ENCODE measurements at regions not wholly inside any gene's neighbourhood (a gene's known extent, or its start where the extent isn't known, plus 50 kb on each side); places are given as distances from the start of the nearest gene placed in this dataset.
"Not testable (repeated sequence)": the region's sequence is repeated elsewhere in the genome, so short reads cannot be mapped to it uniquely, and the experiment has no call there.

- Mint-ChIP-seq H3K27ac (ENCODE audit: unreplicated experiment) (no peak overlapping the region), H3K4me3 (ENCODE audit: unreplicated experiment) (no peak overlapping the region)
These were observed 496.0 kb upstream of the ADGRB3 start for GRCh38 chr6:68139130-68139529.

GRCh38 chr6:68134796-68135195, 500.3 kb upstream of the ADGRB3 start:
- no peak for TF ChIP-seq CTCF (IDR thresholded peaks at IDR 0.05)
- Mint-ChIP-seq H3K4me1 (ENCODE audit: low read depth) (no peaks in the 10 kb centered on the region), H3K27me3 (ENCODE audit: low read depth) (peaks cover 4% of the 10 kb centered on the region), H3K36me3 (ENCODE audit: low read depth) (no peaks in the 10 kb centered on the region), H3K27ac (ENCODE audit: unreplicated experiment) (no peak overlapping the region), H3K9me3 (ENCODE audit: low read depth) (peaks cover 2% of the 10 kb centered on the region), H3K4me3 (ENCODE audit: unreplicated experiment) (no peak overlapping the region)
- DNase-seq (ENCODE audit: low spot score): no peak

More at GRCh38 chr6:68139130-68139529, 496.0 kb upstream of the ADGRB3 start:
- H3K4me1 Mint-ChIP-seq (ENCODE audit: low read depth): no peaks in the 10 kb centered on the region
- no peaks in the 10 kb centered on the region for H3K27me3 Mint-ChIP-seq (ENCODE audit: low read depth)
- DNase-seq (ENCODE audit: low spot score): no peak
- no peaks in the 10 kb centered on the region for H3K36me3 Mint-ChIP-seq (ENCODE audit: low read depth)
- peaks cover 12% of the 10 kb centered on the region for H3K9me3 Mint-ChIP-seq (ENCODE audit: low read depth)
- TF ChIP-seq CTCF (IDR thresholded peaks at IDR 0.05): no peak

- H3K27me3 Mint-ChIP-seq (ENCODE audit: low read depth): peaks cover 4% of the 10 kb centered on the region
- TF ChIP-seq CTCF (IDR thresholded peaks at IDR 0.05): no peak
- no peaks in the 10 kb centered on the region for H3K36me3 Mint-ChIP-seq (ENCODE audit: low read depth)
- no peak for DNase-seq (ENCODE audit: low spot score)
- no peaks in the 10 kb centered on the region for H3K4me1 Mint-ChIP-seq (ENCODE audit: low read depth)
- no peak overlapping the region for H3K4me3 Mint-ChIP-seq (ENCODE audit: unreplicated experiment)
- H3K27ac Mint-ChIP-seq (ENCODE audit: unreplicated experiment): no peak overlapping the region
- no peaks in the 10 kb centered on the region for H3K9me3 Mint-ChIP-seq (ENCODE audit: low read depth)
These were observed 506.9 kb upstream of the ADGRB3 start for GRCh38 chr6:68128211-68128610.

GRCh38 chr6:68127074-68127473, 508.0 kb upstream of the ADGRB3 start:
- H3K27me3 Mint-ChIP-seq (ENCODE audit: low read depth): peaks cover 4% of the 10 kb centered on the region
- no peaks in the 10 kb centered on the region for H3K4me1 Mint-ChIP-seq (ENCODE audit: low read depth)
- peaks cover 7% of the 10 kb centered on the region for H3K9me3 Mint-ChIP-seq (ENCODE audit: low read depth)
- no peak for DNase-seq (ENCODE audit: low spot score)
- H3K36me3 Mint-ChIP-seq (ENCODE audit: low read depth): no peaks in the 10 kb centered on the region
- H3K4me3 Mint-ChIP-seq (ENCODE audit: unreplicated experiment): no peak overlapping the region
- TF ChIP-seq CTCF (IDR thresholded peaks at IDR 0.05): no peak
- no peak overlapping the region for H3K27ac Mint-ChIP-seq (ENCODE audit: unreplicated experiment)

GRCh38 chr6:68126089-68126749, 508.9 kb upstream of the ADGRB3 start:
- Mint-ChIP-seq H3K36me3 (ENCODE audit: low read depth) (no peaks in the 10 kb centered on the region), H3K9me3 (ENCODE audit: low read depth) (peaks cover 11% of the 10 kb centered on the region), H3K4me3 (ENCODE audit: unreplicated experiment) (no peak overlapping the region), H3K27ac (ENCODE audit: unreplicated experiment) (no peak overlapping the region), H3K4me1 (ENCODE audit: low read depth) (no peaks in the 10 kb centered on the region), H3K27me3 (ENCODE audit: low read depth) (peaks cover 3% of the 10 kb centered on the region)
- no peak for TF ChIP-seq CTCF (IDR thresholded peaks at IDR 0.05)
- DNase-seq (ENCODE audit: low spot score): no peak

- H3K27ac Mint-ChIP-seq (ENCODE audit: unreplicated experiment); H3K4me3 Mint-ChIP-seq (ENCODE audit: unreplicated experiment); H3K36me3 Mint-ChIP-seq (ENCODE audit: low read depth); H3K4me1 Mint-ChIP-seq (ENCODE audit: low read depth); H3K27me3 Mint-ChIP-seq (ENCODE audit: low read depth); DNase-seq (ENCODE audit: low spot score): not testable (repeated sequence)
- H3K9me3 Mint-ChIP-seq (ENCODE audit: low read depth): peaks cover 15% of the 10 kb centered on the region
These were observed 512.1 kb upstream of the ADGRB3 start for GRCh38 chr6:68122975-68123374.
